ENCODE measurements at regions not wholly inside any gene's neighbourhood (a gene's known extent, or its start where the extent isn't known, plus 50 kb on each side); places are given as distances from the start of the nearest gene placed in this dataset.
A peak's percentile ranks its signal among the peaks of the same experiment; 100 is the strongest.
"Not testable (repeated sequence)": the region's sequence is repeated elsewhere in the genome, so short reads cannot be mapped to it uniquely, and the experiment has no call there.

DNA sequence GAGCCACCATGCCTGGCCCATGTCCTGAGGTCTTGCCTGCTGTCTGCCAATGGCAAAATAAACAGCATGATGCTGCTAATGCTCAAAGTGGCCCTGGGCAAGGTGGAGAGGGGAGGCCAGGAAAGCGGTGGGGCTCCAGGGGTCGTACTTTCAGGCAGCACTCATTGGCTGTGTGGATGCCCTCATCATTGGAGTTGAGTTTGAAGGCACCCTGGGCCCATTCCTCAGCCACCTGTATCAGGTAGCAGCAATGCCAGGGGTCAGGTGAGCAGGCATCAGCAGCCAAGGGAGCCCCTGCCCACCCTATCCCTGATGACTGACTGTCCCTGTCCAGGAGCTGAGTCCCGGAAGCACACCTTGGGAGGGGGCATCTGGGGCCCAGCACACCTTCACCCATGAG lies 902.5 kb upstream of the ZNF722 start:
- no peak overlapping the region for H3K27ac ChIP-seq
- TF ChIP-seq, protein P1, sequence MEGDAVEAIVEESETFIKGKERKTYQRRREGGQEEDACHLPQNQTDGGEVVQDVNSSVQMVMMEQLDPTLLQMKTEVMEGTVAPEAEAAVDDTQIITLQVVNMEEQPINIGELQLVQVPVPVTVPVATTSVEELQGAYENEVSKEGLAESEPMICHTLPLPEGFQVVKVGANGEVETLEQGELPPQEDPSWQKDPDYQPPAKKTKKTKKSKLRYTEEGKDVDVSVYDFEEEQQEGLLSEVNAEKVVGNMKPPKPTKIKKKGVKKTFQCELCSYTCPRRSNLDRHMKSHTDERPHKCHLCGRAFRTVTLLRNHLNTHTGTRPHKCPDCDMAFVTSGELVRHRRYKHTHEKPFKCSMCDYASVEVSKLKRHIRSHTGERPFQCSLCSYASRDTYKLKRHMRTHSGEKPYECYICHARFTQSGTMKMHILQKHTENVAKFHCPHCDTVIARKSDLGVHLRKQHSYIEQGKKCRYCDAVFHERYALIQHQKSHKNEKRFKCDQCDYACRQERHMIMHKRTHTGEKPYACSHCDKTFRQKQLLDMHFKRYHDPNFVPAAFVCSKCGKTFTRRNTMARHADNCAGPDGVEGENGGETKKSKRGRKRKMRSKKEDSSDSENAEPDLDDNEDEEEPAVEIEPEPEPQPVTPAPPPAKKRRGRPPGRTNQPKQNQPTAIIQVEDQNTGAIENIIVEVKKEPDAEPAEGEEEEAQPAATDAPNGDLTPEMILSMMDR (IDR thresholded peaks at IDR 0.05), result no peak
- TF ChIP-seq ZFX (IDR thresholded peaks at IDR 0.05; ENCODE audit: borderline replicate concordance), result no peak

DNA sequence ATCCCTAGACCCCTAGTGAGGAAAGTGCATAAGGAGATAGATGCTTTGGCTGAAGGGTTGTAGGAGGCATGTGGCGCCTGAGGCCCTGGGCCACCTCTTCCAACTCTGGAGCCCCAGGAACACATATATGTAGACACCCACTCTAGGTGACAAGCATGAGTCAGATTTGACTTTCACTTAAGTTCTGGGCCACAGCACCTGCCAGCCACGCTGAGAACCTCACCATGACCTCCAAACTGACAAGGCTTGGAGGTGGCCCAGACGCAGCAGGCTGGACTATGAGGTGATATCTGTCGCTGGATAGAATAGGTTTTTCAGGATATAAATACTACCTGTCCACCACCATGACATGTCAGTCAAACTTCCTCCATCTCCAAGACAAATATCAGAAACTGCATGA lies 894.0 kb upstream of the ZNF722 start:
- TF ChIP-seq ZFX (IDR thresholded peaks at IDR 0.05; ENCODE audit: borderline replicate concordance), result no peak
- TF ChIP-seq, protein P1 (IDR thresholded peaks at IDR 0.05), result no peak
- H3K27ac ChIP-seq, result no peak overlapping the region

DNA sequence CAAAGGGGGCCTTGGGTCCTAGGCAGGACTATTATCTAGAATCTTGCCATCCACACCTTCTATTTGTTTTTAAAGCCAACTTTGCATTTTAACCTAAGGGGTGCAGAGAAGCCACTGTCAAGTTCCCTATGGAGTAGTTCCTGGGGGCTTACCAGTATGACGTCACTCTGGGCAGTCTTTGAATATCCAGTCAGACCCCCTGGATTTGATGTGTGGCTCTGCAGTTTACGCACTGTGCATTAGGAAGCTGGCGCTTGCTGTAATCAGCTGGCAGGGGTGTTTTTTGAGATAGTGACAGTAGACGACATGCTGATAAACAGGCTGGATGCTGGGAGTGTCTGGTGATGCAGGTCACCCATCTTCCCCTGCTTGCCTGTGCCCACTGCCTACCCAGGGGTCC lies 892.7 kb upstream of the ZNF722 start:
- no peak overlapping the region for H3K27ac ChIP-seq
- TF ChIP-seq, protein P1 (IDR thresholded peaks at IDR 0.05), result no peak
- no peak for TF ChIP-seq ZFX (IDR thresholded peaks at IDR 0.05; ENCODE audit: borderline replicate concordance)

DNA sequence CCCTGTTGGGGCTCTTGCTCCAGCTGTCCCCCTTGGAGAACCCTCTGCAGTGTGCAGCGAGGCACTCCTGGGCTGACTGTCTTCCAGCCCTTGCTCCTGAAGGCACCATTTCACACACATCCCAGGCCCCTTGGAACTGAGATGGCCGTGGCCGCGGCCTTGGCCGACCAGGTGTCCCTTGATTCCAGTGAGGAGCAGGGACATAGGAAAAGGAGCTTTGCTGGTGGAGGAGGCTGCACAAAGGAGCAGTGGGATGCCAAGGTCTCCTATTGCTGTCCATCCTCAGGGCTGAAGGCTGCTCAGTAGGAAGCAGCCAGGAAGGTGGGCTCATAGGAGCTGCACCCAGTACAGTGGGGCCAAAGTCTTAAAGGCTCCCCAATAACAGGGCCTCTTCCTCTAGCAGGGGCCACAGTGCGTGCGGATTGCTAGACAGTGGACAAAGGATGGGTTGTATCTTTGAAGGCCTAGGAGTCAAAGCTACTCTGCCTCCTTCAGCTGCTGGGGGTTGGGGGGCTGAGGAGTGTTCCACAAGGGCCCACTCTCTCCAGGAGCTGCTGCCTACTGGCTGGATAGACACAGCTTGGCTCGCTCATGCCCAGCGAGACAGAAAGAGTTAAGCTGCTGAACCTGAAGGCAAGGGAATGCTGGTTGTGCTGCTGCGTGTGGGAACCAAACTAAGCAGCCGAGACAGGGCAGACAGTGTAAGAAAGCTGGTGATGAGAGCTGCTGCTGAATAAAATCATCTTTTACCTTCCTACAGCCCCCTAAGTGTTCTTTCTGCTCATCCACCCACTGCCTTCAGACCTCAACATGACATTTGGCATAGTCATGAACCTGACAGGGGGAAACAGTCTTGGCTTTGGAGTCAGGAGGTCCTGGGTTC lies 891.9 kb upstream of the ZNF722 start:
- H3K27ac ChIP-seq, result no peak overlapping the region
- TF ChIP-seq, protein P1 (IDR thresholded peaks at IDR 0.05), result no peak
- TF ChIP-seq ZFX (IDR thresholded peaks at IDR 0.05; ENCODE audit: borderline replicate concordance), result no peak

DNA sequence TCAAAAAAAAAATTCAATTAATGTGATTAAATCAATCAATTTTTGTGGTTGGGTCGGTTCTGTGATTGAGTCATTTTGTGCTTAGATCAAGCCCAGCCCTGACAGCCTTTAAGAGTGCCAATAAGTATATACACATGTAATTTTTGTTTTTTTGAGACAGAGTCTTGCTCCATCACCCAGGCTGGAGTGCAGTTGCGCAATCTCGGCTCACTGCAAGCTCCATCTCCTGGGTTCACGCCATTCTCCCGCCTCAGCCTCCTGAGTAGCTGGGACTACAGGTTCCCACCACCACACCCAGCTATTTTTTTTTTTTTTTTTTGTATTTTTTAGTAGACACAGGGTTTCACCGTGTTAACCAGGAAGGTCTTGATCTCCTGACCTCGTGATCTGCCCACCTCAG lies 887.1 kb upstream of the ZNF722 start:
- not testable (repeated sequence) for H3K27ac ChIP-seq

DNA sequence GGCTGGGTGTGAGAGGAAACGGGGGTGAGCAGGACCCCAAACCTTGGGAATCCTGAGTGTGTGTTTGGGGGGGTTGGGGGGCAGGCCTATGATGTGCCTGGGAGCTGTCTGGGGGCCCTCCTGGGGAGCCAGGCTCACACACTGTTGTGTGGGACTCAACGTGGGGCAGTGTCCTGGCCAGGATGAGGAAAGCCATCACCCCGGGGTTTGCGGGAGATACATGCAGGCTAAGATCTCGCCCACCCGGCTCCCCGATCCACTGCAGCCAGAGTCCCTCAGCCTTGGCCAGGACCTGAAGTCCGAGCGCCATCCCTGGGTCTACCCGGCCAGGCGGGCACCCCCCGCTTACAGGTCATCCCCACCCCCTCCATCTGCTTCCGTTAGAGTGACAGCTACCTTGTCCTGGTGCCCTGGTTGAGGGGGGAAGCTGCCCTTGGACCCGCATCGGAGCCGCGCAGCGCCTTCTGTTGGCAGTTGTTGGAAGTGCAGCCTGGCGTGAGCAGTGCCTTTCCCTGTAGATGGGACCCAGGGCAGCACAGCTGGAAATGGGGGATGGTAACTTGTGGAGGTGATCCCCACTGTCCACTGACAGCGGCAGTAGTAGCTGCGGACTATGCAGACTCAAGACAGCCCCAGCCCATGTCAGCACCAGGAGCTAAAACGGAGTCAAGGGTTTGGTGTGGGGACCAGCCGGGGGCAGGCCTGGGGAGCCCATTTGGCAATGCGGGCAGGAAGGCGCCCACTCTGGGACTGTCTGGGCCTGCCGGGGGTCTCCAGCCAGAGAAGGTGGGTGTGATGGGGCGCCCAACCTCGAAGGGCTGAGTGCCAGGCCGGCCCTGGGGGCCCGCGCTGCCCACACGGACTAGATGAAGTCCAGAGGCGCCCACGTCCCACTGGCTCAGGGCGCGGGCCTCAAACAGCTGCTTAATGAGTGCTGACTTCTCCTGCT lies 885.6 kb upstream of the ZNF722 start:
- no peak for TF ChIP-seq ZFX (IDR thresholded peaks at IDR 0.05; ENCODE audit: borderline replicate concordance)
- TF ChIP-seq, protein P1 (IDR thresholded peaks at IDR 0.05), result 0 out of 2 replicates have a peak, but pooled peaks have one; percentile 22
- no peak overlapping the region for H3K27ac ChIP-seq

DNA sequence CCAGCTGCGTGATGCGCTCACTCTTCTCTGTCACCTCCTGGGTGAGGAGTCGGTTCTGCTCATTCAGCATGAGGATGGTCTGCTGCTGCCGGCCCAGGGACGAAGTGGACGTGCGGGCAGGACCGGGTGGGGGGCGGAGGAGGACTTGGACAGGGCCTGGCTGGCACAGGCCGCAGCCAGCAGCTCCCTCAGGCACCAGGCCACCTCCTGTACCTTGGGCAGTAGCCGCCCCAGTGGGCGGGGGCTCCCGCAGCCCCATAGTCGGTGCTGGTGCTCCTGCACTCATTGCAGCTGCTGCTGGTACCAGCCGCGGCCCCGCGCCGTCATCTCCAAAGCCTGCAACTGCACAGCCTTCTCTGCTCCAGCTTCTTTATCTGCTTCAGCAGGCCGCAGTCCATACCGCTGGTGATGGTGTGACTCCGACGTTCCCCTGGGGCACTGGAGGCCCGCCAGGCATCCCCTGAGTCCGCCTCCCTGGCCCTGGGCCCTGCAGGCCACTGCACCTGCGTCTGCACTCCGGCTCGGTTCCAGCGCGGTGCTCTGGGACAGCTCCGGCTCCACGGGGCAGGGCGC lies 884.9 kb upstream of the ZNF722 start:
- no peak for TF ChIP-seq ZFX (IDR thresholded peaks at IDR 0.05; ENCODE audit: borderline replicate concordance)
- TF ChIP-seq, protein P1 (IDR thresholded peaks at IDR 0.05), result no peak
- H3K27ac ChIP-seq, result no peak overlapping the region

All from 22Rv1 (cell line).